Activated CD4-positive, alpha-beta T cell treated with anti-CD3 and anti-CD28 coated beads for 24 hours (primary cell): ENCODE measurements at regions not wholly inside any gene's neighbourhood (a gene's known extent, or its start where the extent isn't known, plus 50 kb on each side); places are given as distances from the start of the nearest gene placed in this dataset.

Experiments
- DNase-seq, 2 donors: peaks; one replicate each; pipeline ENCODE4 v3.0.0-alpha.2; 2020; ENCODE audit warnings: low read depth in 2 of 2

DNA sequence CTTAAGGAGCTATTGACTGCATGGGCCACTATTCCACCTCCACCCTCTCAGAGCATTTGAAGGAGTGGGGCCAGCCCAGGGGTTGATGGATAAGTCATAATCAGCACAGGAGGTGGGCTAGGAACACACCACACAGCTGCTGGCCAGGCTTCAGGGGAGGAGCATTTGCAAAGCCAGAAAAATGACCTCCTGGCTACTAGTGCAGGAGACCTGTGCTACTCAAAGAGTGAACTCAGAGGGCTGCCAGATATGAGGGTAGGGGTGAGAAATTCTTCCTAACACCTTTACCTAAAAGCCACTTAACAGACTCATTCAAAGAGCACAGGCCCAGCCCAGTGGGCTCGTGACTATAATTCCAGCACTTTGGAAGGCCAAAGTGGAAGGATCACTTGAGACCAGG, 210.8 kb downstream of the TBXT start:
- DNase-seq, result no peak

DNA sequence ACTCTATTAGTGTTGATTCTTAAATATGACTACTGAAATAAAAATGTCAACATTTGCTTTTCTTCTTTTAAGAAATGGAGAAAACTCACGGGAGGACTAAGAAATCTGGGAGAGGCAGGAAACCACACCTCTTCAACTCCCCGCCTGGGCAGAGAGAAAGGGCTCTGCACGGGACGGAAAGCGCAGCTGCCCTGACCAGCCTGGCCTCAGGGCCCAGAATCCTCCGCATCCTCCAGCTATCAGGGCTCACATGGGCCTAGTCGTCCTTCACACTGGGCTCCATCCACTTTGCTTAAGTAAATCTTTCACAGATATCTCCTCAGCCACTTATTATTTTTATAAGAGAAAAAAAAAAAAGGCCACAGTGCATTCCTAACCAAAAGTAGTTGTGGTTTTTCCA, 215.1 kb downstream of the TBXT start:
- DNase-seq, result no peak

DNA sequence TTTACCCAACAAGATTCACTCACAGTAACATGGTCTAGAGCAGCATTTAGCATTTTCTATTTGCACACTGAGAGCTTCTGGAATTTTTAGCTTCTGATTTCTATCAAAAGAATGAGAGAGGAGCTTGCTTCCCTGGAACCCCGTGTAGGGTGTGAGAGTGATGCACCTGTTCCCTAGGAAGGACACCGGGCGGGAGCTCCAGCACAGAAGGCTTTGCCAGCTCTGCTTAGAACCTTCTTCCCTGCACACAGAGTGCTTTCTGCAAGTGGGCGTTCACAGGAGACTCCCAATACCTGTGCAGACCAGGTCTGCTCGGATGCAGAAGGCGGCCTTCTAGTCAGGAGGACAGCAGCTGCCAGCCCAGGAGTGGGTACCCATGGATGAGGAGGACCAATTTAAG, 217.3 kb downstream of the TBXT start:
- DNase-seq, result no peak

DNA sequence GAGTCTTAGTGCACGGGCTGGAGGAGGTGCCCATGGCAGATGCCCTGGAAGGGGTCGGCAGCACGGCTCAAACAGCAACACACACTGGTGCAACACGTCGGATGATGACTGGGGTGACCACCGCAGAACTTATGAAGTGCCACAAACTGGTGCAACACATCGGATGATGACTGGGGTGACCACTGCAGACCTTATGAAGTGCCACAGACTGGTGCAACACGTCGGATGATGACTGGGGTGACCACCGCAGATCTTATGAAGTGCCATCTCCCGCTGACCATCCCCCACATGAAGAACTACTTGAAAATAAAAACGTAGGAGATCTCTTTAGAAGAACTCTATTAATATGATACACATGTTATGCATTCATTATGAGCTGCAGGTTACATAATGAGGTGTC, 218.3 kb downstream of the TBXT start:
- DNase-seq, result no peak

DNA sequence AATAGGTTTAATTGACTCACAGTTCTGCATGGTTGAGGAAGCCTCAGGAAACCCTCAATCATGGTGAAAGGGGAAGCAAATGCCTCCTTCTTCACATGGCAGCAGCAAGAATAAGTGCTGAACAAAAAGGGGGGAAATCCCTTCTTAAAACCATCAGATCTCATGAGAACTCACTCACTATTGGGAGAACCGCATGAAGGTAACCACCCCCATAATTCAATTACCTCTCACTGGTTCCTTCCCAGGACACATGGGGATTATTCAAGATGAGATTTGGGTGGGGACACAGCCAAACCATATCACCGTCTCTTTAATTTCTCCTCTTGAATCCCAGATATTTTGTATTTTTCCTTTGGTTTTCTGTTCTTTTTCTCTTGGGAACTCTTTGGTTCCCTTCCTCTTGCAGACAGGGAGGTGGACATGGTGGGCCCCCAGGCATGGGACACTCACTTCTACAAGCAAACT, 223.6 kb downstream of the TBXT start:
- no peak for DNase-seq

DNA sequence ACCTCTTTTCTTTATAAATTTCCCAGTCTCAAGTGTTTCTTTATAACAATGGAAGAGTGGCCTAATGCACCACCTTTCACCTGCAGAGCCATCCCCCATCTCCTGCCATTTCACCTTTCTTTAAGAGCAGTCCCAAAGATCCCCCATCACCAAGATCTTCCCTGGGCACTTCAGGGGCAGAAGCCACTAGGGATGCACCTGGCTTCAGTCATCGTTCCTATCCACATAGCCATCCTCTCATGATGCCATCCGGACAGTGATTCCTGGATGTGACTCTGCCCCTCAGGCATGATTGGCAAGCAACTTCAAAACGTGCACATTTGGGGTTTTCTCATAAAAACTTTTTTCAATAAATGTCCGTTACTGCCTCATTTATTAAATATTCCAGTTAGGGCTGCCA, 225.9 kb downstream of the TBXT start:
- no peak for DNase-seq

DNA sequence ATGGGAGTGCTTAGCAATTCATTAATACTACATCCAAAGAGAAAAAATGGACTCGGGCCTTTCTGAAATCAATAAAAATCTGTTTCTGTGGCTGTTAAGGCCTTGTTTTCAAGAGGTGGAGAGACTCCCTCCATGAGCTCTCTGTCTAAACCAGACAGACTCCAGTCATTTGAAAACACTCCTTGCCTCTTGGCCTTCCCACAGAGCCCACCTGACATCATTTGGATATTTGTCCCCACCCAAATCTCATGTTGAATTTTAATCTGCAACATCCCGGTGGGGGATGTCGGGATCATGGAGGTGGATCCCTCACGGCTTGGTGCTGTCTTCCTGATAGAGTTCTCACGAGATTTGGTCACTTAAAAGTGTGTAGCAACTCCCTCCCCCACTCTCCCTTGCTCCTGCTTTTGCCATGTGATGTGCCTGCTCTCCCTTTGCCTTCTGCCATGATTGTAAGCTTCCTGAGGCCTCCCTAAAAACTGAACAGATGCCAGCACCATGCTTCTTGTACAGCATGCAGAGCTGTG, 226.3 kb downstream of the TBXT start:
- DNase-seq, result no peak

DNA sequence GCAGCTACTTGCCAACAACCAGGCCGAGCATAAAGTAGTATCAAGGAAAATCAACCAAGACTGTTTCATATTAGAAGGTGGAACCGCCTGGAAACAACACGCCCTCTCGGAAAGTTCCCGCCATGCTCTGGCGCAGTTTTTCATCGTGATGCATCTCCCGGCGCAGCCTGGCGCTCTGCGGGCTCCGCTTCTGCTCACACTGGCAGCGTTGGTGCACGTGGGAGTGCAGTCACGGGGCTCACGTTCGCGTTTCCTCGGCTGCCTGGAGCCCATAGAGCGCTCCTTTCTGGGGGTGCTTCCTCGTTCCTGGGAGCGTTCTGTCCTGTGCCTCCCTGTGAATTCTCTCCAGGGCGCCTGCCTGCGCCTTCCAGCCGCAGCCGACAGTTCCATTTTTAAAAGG, 227.3 kb downstream of the TBXT start:
- no peak for DNase-seq

DNA sequence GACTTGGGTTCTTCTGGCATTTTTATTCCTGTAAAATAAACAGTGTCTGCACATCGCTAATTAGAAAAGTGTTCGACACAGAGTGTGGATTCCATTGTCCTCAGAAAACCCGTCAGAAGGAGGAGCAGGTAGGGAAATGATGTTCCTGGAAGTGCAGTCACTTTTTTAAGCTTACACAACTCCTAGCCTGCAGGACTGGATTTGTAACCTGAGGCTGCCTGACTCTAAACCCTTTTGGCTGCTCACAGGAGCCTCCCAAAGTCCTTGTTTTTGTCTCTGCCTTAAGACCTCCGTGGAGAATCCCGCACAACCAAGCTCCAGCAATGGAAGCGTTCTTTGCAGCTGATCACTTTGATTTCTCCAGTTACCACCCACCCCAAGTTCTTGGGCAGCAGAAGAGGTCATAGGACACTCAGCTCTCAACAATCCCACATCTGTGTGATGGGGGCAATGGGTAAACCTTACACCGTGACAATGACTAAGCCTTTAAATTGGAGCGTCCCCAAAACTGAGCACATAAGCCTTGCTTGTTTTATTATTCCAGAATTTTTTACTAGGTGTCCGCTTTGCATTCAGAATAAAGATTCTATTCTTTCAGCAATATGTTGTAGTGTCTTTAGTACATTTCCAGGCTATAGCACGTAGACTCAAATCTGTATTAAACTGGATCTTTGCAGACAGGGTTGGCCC, 227.9 kb downstream of the TBXT start:
- DNase-seq, result no peak

DNA sequence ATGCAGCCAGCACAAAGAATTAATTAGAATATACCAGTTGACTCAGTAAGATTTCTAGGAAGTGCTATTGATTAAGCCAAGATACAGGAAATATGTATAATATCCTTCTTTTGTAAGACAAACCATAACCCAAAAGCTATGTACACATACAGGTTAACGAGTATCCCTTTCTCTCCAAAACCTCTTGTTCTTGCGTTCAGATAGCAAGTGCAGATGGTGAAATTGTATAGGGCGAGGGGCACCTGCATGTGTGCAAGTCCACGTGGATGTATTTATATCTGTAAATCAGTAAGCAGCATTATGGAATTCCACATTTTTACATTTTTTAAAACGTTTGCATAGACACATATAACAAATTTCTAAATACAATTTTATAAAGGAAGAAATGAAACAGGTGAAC, 228.6 kb downstream of the TBXT start:
- DNase-seq, result no peak

DNA sequence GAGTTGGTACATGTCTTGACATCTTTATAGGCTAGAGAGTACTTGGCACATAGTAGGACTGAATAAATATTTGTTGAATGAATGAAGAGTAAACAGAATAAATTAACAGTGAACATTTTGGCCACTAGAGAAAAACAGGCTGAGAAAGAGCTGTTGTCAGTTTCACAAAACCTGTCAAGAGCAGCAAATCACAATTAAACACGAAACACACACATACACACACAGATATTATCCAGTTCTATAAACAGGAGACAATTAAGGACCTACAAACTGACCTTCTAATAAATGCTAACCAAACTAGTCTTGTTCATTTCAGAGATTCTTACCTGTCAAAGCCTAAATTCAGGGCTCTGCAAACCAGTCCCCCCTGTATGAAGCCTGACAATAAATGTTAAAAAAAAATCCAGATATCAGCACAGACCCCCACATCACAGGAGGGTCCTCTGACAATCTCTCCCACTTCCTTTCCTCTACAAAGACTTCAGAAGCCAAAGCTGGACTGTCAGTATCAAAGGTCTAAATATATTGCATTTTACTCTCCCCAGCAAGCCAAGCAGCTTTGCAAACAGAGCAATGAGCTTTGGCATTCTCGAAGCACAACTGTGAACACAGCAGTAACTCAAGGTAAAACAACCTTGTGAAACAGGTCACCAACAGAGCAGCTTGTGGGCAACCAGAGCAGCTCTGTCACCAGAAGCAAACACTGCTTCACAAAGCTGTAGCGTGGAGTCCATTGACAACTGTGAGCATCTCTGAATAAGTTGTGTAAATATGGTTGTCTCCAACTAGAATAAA, 229.9 kb downstream of the TBXT start:
- no peak for DNase-seq

DNA sequence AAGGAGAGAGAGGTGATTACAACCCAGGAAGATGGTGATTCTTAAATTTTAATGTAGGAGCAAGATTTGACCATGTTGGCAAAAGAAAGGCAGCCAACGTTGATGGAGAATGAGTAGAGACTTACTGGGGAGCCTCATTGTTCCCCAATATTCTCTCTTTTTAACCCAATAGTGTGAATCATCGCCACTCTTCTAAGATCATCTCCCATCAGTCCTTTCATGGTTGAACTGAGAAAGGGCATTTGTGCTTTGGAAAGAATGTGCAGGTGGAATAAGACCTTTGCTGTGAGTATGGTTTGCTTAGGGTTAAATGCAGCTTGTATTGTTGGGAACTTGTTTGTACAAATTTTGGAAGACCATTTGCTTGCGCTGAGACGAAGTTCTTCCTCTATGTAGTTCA, 231.0 kb downstream of the TBXT start:
- no peak for DNase-seq

DNA sequence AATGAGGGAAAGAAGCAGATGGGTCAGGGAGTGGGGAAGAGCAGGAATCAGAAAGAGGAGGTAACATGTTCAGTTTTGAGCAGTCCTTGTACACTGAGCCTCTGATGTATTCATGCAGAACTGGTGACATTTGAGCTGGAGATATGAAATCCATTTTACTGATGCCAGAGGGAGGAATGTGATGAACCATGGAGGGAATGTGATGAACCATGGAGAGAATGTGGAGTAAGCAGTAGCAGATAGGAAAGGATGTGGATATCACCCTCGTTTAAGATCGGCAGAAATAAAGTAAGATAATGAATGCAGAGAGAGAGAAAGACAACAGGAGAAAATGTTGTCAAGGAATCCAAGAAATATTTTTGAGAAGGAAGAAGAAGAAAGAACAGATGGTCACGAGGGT, 231.6 kb downstream of the TBXT start:
- no peak for DNase-seq

DNA sequence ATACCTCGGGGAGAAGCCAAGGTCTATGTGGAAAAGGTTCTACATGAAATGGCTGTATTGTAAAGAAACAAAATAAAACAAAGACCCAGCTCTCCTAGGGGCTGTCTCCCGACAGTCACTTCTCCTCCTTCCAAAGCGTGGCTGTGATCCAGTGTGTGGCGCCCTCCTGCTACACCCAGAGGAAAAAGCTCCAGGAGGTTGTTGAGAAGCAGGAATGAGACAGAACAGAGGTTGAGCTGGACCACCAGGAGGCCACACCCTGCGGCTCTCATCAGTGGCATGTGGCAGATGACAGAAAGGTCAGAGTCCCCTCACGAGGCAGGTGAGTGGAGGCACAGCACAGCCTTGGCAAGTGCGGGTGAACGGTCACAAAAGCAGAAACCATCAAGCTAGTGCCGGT, 236.0 kb downstream of the TBXT start:
- no peak for DNase-seq

DNA sequence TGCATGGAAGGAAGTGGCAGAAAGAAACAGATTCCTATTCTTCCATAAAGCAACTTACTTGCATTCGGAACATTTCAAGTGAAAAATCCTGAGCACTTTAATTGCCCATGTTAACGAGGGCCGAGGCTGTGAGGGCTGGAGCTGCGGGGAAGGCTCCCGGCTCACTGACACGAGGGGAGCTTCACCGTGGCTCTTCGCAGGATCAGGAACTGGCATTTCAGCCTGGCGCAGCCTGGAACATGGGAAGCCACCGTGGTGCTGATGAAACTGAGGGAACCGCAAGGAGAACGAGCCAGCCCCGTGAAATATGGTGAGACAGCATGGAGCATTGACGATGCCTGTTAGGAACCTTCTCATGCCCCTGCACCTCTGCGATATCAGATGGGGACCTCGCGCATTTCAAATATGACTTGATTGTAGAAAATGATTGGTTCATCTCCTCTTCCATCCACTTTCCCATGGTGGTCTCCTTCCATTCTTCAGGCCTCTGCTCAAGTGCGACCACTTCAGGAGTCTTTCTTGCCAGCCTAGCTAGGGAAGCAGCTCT, 236.9 kb downstream of the TBXT start:
- no peak for DNase-seq

DNA sequence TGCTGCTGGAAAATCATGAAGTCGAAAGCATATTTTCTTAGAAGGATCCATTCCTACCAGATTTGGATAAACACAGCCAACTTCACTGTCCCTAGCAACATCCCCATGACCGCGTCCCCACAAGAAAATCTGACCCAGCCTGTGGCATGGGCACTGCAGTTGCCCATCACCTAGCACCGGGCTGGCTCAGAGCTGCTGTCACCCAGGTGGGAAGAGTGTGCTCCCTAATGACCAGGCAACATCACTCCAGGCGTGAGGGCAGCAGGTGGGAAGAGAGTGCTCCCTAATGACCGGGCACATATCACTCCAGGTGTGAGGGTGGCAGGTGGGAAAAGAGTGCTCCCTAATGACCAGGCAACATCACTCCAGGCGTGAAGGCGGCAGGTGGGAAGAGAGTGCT, 238.0 kb downstream of the TBXT start:
- no peak for DNase-seq

DNA sequence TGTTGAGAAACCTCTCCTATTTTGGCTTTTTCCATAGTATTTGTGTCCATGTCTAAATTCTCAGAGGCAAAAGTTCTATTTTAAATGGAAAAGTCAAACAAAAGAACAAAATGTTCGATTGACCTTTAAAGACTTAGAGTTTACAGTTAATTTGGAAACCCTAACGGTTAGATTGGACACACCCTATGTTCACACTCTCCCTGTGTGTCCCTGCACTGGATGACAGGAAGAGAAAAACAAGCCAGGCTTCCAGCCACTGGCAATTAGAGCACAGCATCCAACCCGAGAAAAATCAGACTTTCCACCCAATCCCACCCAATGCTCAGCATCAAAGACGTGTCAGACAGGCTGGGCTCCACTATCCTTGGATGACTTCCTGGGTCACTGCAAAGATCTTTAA, 241.3 kb downstream of the TBXT start:
- DNase-seq, result no peak

DNA sequence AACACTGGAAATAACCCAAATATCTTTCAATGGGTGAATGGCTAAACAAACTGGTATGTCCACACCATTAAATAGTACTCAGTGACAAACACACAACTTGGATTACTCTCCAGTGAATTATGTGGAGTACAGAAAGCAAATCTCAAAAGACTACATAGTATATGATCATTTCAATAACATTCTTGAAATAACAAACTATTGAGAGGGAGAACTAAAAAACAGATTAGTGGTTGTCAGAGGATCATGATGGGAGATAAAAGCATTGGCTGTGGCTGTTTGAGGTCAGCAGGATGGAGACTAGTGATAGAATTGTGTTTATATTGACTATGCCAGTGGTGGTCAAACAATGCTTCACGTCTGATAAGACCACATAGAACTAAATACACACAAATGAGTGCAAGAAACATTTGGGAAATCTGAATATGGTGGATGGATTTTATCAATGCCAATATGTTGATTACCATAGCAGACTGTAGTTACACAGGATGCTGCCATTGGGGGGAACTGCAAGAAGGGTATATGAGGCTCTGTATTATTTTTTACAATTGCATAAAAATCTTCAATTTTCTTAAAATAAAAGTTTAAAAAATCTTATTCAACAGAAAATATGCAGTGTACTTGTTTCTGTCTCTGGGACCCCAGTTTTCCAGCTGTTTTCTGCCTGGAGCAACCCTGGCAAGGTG, 242.0 kb downstream of the TBXT start:
- DNase-seq, result no peak

DNA sequence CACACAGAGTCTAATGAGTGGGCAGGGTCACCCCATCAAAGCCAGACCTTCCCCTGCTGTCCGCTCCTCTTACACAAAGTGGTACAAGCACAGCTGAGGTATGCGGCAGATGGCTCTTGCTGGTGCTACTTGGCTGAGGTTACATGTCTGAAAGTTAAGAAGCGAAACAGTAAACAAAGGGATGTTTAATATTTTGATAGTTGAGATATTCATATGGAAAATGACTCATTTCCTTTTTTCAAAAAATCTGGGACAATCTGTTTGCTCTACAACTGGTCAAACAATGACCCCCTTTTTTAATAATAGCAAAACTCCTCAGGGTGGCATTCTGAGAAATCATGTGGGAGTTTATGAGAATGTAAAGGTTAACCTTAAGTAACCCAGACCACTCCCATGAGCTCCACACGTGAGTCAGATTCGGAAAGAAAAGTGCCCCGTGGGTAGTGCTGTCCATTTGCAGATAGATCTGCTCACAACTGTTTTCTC, 245.3 kb downstream of the TBXT start:
- no peak for DNase-seq

DNA sequence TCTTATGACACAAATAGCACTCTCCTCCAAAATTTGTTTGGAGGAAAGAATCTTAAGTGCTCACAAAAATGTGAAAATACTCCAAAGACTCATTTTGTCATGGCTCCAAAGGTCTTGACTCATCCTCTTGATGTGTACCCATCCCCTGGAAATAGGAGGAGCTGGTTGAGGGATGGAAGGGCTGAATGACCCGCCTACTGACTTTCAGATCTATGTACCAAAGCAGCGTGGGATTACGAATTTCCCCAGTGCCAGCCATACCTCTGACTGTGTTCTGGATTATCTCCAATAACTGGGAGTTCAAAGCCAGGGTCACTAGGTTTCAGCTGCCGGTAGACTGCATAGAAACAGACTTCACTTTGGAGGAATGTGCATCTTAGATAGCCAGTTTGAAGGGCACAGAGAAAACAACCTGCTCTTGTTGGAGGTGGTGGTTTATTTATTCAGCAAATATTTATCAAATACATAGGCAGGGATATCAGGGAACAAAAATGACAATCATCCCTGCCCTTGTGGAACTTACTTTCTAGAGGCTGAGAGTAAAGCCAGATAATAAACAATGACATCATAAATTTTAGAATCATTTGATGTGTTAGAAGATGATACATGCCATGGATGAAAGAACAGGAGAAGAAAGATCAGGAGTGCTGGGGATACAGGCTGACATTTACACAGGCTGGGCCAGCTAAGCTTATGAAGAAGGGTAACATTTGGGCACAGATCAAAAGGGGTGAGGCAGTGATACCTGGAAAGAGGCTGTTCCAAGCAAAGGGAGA, 246.6 kb downstream of the TBXT start:
- no peak for DNase-seq

DNA sequence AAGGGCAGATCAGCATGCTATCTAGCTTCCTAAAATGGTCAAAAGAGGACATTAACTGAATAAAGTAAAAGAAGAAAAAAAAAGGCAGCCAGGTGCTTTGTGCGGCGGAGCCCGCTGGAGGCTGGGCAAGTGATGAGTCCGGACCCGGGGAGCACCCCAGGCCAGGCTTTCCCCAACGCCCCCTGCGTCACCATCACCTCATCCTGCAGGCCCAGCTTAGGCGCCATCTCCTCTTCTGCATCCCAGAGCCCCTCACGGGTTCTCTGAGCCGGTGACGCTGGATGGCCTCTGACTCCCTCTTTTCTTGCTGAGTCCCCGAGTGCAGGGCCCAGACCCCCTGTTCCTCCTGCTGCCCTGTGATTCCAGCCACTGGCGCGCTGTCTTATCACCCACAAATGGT, 250.1 kb downstream of the TBXT start:
- DNase-seq, result no peak
